Activated CD4-positive, alpha-beta T cell treated with anti-CD3 and anti-CD28 coated beads for 48 hours (primary cell): ENCODE measurements at regions not wholly inside any gene's neighbourhood (a gene's known extent, or its start where the extent isn't known, plus 50 kb on each side); places are given as distances from the start of the nearest gene placed in this dataset.
A peak's percentile ranks its signal among the peaks of the same experiment; 100 is the strongest.

Source experiments
- DNase-seq: peaks from one replicate; pipeline ENCODE4 v3.0.0-alpha.2; 2020

DNA sequence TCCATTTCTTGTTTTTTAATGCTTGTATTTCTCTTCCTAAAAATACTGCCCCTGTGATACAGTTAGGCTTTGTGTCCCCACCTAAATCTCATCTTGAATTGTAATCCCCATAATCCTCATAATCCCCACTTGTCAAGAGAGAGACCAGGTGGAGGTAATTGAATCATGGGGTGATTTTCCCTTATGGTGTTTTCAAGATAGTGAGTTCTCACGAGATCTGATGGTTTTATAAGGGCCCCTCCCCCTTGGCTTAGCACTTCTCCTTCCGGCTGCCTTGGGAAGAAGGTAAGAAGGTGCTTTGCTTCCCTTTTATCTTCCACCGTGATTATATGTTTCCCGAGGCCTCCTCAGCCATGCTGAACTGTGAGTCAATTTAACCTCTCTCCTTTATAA lies 227.4 kb downstream of the MAN2A1 start:
- no peak for DNase-seq

DNA sequence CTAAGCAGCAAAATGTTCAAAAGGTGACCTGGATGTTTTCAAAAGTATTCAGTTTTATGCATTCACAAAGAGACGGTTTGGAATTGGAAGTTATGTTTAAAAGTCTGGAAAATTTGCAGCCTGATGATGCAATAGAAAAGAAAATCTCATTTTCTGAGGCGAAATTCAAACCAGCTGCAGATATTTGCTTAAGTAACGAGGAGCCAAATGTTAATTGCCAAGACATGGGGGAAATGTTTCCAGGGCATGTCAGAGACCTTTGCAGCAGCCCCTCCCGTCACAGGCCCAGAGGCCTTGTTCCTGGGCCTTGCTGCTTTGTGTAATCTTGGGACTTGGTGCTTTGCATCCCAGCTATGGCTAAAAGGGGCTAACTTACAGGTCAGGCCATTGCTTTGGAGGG lies 228.2 kb downstream of the MAN2A1 start:
- no peak for DNase-seq

DNA sequence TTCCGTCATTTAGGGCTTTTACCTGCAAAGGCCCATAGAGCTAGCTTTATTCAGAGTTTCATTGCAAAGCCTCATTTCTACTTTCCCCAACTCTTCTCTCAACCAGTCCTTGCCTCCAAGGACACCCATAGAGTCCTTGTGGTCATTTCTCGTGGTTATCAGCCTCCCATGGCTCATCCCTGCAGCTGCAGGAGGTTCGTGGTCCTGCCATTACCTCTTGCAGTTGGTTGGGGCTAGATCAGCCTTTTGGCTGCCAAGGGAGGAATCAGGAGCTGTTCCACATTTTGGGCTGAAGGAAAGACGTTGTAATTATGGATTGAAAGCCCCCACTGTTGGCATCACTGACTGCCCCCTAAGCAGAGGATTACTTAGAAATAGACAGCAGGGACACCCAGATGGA lies 231.0 kb downstream of the MAN2A1 start:
- DNase-seq = no peak

DNA sequence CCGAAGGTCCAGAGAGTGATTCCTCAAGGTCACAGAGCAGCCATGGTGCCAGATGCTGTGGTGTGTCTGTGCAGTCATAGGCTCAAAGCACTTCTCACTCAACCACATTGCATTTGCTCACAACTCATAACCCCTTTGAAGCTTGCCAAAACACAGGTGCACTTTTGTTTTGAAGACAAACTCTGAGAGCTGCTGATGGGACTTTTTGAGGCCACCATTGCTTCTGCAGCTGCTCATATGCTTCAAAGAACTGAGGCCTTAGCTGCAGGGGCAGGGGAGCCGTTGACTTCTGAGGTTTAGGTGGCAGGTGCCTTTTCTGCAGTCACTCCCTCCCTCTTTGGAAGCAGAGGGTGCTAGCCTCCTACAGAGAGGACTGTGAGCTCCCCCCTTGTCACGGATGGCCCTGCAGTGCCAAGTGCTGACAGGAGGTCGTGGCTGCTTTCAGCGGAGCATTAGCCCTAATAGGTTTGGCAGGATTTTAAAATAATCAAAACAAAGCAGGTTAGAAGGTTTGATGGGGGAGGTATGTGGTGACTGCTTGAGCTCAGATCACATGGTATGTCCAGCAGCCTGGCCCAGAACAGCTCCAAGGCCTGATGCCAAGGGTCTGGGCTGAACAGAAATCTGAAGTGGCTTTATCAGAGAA lies 232.1 kb downstream of the MAN2A1 start:
- DNase-seq = peak; percentile 39

DNA sequence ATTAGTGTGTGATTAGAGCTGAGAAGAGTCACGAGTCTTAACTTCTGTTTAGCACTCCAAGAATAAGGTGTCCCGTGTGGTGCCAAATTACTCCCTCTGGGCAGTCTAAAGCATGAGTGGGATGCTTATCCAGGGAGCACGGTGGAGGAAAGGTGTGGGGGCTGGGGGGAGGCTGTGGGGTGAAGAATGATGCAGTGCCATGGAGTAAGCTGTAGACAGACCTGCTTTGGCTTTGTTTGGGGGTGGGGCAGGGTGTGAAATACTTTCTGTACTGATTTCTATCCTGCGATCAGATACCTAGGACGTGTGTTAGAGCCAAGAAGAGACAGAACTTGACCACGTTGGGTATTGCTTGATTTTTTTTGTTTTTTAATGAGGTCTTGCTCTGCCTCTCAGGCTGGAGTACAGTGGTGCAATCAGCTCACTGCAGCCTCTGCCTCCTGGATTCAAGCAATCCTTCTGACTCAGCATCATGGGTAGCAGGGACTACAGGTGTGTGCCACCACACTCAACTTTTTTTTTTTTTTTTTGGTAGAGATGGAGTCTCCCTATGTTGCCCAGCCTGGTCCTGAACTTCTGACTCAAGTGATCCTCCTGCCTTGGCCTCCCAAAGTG lies 232.8 kb downstream of the MAN2A1 start:
- DNase-seq = peak; percentile 18

DNA sequence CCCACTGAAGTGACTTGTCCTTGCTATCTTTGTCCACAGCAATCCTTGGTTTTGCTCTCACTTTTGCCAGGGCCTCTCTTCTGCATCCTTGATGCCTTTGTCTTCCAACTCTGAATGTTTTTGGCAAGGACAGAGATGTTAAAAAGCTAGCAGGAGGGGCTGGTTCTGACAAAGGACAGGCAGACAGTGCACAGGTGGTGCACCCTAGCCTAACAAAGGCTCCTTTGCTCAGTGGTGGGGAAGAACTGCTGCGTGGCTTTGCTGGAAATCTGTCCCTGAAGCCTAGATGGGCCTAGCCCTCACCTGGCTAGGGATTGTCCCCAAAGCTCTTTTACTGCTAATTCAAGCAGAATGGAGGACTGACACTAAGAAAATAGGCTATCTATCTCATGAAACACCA lies 233.5 kb downstream of the MAN2A1 start:
- no peak for DNase-seq

DNA sequence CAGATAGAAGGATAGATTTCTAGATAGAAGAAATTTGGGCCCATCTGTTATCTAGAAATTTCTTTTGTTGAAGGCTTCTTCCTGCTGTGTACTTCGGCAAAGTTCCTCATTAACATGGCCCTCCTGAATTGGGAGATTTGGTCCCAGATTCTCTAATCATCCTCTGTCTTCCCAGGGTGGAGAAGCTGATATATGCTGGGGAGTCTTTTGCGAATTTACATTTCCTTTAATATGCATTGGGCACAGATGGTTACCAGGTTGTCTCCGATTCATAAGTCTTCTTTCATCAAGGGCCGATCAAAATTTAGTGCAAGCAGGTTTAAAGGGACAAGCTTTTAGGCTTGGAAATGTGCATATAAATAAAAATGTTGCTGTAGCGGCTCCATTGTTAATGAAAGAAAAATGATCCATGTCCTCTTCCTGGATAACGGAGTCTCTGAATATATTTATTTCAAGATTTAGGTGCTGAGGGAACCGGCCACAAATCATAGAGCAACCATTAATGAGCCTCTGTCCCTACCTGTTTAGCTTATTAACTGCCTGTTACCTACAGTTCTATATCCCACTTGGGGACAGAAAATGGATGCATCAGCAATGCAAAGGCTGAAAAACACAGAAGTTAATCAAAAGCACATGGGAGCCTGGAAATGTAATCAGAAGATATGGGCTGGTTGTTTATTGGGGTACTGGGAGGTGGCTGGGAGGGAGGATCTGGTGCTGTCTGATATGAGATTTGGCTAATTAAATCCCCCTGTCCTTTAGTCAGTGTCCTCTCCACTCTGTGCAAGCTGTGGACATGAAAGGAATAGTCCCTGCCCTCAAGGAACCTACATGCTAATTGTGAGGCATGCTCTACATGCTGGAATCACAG lies 234.7 kb downstream of the MAN2A1 start:
- no peak for DNase-seq

DNA sequence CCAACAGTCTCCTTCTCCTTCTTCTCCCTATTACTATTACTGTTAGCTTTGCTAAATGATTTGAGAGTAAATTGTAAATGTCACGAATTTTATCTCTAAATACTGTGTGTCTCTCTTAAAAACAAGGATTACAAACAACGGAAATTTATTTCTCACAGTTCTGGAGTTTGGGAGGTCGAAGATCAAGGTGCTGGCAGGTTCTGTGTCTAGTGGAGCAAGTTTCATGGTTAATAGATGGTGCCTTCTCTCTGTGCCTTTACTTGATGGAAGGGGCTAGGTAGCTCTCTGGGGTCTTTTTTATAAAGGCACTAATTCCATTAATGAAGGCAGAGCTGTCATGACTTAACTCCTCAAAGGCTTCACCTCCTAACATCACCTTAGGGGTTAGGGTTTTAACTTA lies 237.9 kb downstream of the MAN2A1 start:
- no peak for DNase-seq

DNA sequence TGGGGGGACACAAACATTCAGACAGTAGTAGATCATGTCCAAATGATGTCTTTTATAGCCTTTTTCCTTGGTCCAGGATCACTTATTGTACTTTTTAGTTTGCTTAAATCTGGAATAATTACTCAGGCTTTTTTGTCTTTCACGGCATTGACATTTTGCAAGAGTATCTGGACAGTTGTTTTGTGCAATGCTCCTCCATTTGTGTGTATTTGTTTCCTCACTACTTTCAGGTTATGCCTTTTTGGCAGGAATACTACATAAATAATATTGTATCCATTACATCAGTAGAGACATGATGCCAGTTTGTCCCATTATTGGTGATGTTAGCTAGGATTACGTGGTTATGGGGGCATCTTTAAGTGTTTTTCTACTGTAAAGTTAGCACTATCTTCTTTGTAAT lies 238.3 kb downstream of the MAN2A1 start:
- DNase-seq = no peak

DNA sequence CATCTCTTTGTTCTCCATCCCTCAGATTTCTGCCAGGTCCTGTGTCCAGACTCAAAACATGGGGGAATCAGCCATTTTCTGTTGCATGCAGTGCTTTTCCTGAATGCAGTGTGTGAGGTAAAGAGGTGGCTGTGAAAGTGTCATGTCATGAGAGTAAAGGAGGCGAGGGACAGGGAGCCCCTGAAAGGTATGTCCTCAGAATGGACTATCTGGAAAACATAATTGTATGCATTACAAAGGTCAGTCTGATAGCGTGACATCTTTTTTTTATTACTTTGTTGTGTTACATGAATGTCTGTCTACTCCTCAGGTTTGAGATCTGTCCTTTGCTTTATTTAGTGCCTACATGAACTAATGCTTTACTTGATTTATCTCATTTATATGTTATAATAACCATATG lies 239.1 kb downstream of the MAN2A1 start:
- DNase-seq = no peak

DNA sequence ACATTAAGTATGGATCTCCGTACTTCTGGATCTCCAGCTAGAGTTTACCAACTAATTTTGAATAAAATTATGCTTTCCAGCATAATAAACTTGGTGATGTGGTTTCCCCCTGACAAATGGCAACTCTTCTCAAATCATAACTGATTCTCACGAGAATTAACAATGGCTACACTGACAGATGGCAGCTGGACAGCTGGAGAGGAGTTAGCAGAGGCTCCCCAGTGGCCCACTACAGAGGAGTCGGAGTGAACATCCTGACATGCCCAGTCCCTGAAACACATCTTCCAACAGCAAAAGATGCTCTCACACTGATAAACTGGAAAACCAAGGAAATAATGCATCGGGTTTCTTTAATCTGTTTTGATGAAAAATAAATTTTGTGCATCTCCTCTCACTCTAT lies 239.6 kb downstream of the MAN2A1 start:
- no peak for DNase-seq

DNA sequence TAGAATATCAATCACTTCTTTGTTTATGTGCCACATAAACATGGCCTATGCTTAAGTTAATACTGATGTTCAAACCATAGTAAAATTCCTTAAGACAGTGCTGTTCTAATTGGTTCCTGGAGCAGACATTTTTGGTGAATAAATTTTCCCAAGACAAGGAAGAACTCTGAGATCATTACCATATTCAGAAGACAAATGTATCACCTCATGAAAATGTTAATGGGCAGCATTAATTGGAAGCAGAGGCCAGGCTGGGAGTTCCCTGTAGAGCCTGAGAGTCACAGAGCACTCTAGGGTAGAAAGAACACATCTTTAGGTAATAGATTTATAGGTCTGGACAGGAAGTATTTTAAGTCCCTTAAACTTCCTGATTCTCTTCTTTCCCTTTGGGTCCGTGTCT lies 240.2 kb downstream of the MAN2A1 start:
- DNase-seq = no peak

DNA sequence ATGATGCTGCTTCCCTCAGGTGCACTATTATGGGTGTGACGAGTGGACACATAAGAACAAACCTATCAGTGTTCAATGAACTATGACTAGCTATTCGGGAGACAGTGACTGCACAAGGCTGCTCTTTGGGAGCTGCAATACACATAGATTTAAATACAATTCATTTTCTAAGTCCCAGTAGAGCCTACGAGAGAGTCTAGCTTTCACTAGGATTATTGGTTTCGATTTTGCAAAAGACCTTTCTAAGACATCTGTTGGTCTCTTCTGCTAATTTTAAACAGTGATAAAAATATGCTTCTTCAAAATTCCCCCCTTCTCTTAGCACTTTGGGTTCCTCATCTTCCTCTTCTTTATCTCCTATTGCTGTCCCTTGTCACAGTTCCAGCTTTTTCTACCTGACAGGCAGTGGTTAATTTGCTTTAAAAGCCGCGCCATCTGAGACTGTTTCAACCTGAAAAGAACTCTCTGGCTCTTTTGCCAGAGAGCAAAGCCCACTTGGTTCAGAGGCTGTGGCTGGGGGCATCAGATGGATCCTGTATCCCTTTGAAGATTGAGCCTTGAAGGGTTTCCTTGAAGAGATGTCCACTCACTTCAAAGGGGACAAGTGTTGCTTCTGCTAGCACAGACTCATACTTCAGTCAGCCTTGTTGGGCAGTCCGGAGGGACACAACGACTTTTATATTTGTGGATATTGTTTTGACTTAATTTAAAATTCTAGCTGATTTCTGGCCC lies 241.5 kb downstream of the MAN2A1 start:
- DNase-seq = no peak

DNA sequence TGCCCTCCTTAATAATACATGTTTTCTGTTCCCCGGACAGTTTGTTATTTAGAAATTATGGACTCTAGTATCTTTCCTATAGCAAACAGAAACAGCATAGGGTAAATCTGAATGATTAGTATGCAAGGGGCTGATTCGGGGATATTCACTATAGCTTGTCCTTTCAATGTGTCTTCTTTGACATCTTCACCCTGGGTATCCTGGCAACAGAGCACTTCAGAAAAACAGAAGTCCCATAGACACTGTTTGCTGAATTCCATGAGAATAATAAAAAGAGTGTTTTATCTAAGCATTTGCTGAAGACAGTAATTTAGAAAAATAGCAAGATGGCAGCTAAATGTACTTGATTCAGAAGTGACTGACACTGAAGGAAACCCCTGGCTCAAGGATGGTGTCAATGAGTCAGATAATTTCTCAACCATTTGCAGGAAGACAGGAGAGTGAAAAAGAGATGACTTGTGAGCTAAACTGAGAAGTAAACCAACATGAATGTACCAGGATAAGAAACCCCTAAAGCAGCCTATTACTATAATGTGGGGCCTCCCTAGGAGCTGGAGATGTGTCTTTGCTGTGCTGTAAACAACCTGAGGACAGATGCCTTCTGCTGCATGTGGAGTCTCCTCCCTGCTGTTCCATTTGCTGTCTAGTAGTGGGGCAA lies 246.2 kb downstream of the MAN2A1 start:
- DNase-seq = no peak

DNA sequence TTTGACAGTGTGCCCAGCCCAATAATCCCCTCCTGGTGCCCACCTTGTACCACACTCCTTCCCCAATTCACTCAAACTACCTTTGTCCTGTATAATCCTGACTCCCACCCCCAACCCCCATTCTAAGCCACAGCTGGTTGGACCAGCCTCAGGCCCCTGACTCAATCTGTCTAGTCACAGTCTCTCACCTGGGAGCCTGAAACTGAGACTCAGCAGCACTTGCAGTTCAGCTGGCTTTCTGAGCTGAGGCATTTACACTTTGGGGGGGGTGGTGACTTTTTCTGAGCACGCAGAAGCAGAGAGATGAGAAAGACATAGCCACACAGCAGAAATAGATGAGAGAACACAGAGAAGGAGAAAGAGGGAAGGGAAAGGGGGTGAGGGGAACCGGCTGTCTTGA lies 247.3 kb downstream of the MAN2A1 start:
- peak; percentile 67 for DNase-seq

DNA sequence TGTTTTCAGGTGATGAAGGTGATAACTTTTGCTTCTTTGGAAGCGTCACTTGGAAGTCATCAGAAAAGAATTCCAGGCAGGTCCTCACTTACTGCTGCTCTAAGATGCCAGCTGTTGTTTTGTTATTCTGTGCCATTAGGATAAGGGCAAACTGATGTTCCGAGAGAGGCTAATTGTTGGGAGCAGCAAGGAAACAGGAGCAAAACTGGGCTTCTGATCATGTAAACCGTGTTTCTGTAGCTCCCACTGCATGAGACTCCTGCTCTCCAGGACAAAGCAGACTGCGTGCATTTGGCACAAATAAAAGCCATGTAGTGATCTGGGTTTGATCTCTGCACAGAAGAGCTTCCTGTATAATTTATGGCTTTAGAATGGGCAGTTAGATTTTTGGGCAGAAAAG lies 248.2 kb downstream of the MAN2A1 start:
- no peak for DNase-seq

DNA sequence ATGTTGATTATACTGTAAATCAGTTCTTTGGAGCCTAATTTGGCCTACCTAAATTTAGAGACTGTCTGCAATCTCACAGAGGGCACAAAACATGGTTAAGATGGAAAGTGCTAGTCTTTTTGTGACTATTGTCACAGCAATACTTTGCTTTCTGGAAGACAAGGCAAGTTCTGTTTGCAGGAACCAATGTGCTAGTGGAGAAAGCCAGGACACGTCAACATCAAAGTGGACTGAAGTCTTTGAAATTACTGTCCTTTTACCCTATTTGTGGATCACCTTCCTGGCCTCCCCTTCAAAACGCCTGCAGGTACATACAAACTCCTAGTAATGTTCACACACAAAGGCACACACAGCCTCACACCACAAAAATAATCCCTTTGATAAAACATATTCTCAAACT lies 248.7 kb downstream of the MAN2A1 start:
- no peak for DNase-seq

DNA sequence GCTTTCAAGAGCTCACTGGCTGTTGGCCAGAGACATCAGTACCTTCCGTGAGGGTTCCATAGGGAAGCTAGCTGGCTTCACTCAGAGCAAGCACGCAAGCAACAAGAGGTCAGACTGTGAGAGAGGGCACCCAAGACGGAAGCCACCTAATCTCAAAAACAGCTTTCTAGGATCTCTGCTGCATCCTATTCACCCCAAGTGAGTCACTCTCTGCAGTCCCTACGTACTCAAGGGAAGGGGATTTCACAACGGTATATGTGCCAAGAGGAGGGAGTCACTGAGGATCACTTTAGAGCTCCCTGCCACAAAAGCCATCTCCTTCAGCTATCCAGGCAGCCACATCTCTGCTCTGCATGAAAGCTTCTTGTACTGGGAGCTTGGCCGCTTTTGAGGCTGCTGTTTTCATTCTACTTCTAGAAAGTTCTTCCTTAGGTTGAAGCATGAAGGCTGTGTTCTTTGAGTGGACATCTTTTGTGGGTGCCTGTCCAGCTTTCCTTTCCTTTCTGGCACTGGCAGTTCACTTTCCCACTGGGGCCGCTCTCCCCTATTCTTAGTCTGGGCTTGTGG lies 249.5 kb downstream of the MAN2A1 start:
- DNase-seq = no peak

DNA sequence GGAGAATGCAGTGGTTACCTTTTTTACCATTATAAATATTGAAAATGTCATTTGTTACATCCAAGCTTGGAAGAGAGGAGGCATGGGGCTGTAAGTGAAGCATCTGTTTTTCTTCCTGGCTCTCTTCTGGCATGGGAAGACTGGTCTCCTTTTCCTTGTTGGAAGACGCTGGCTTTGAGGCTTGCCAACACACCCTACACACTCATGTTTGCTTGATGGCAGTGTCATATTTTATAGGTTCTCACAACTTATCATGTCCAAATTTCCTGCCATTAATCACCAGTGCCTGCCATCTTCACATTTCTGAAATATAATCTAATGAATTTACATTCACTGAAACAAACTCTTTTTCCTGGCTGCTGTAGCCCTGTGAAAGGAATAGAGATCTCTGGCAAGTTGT lies 252.9 kb downstream of the MAN2A1 start:
- no peak for DNase-seq

DNA sequence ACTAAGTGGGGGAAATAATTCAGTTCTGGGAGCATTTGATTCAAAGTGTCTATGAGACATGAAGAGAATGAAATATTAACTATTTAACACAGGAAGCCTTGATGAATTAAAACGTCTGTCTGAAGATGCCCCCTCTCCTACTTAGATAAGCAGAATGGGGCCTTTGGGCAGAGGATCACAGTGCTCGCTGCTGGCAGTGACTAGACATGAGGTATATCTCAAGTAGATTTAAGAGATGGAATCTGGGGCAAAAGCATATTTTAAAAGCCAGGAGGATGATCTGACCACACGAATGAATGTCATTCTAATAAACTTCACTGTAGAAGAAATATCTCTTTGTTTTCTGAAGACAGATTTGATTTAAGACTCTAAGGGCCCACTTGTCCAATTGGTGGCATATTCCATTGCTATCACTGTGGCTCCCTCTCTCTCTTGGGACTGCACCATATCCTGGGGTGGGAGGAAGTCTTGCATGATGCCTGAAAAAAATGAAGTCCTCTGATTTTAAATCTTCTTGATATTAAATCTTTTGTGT lies 254.0 kb downstream of the MAN2A1 start:
- no peak for DNase-seq

DNA sequence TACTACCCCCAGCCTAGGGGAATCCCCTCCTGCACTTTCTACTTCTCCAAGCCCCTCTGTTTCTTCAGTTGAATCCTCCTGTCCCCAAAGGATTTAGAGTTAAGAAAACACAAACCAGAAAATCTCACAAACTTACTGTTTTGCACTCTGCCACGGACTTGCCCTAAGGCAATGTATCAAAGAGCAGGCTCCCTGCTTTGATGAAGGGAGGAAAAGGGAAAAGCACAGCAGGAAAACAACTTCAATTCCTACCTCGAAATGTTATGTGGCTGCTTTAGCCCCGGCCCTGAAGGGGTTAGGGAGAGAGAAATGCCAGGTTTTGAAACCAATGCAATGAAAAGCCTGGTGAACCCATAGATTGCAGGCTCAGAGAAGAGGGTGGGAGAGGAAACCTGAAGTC lies 254.7 kb downstream of the MAN2A1 start:
- DNase-seq = no peak

DNA sequence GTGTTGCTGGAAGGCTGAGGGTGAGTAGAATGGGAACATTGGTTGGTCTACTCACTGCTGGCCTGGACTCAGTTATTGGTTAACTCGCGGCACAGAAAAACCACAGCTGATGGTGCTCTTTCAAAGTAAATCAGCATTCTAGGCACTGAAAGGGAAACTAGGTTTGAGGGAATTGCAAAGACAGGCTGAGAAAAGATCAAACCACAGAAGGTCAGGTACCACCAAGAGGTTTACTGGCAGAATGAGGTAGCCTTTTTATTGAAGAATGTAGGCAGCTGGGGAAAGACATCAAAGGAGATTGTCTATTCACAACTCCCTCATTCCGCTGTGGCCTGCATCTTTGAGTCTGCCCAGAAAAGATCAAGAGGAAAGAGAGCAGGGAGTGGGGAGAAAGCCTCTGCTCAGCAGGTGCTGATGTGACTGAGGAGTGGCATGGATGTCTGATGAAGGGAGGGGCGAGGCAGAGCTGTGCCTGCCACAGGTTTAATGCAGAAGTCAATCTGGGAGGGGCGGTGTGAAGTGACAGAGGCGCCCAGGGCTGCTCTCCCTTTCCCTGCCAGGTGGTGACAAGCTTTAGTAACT lies 255.5 kb downstream of the MAN2A1 start:
- DNase-seq = peak; percentile 31
